Activated T-helper 2 cell treated with anti-CD3 and anti-CD28 coated beads, Interferon-gamma antibody, Interleukin-2, Interleukin-4, amounts not matched to agents 10 μg/mL and 5 μg/mL and 100 μg/mL, durations not matched to agents 14 hours and 24 hours and 36 hours (primary cell): ENCODE measurements at regions not wholly inside any gene's neighbourhood (a gene's known extent, or its start where the extent isn't known, plus 50 kb on each side); places are given as distances from the start of the nearest gene placed in this dataset.
"Not testable (repeated sequence)": the region's sequence is repeated elsewhere in the genome, so short reads cannot be mapped to it uniquely, and the experiment has no call there.

Experiments
- DNase-seq: peaks from one replicate; pipeline ENCODE4 v3.0.0; 2021; ENCODE audit warnings: low spot score
- H3K27ac Mint-ChIP-seq: one replicate; pipeline ENCODE4 v1.8.0; 2021; ENCODE audit warnings: mixed read lengths
- H3K27me3 Mint-ChIP-seq: one replicate; pipeline ENCODE4 v1.8.0; 2021; ENCODE audit warnings: low read depth, mixed read lengths
- H3K36me3 Mint-ChIP-seq: one replicate; pipeline ENCODE4 v1.8.0; 2021; ENCODE audit warnings: low read depth, mixed read lengths
- H3K4me1 Mint-ChIP-seq: one replicate; pipeline ENCODE4 v1.8.0; 2021; ENCODE audit warnings: low read depth, mixed read lengths
- H3K4me3 Mint-ChIP-seq: one replicate; pipeline ENCODE4 v1.8.0; 2021; ENCODE audit warnings: low read depth, mild to moderate bottlenecking, moderate library complexity, mixed read lengths
- H3K9me3 Mint-ChIP-seq: one replicate; pipeline ENCODE4 v1.8.0; 2021; ENCODE audit warnings: mixed read lengths
- intact Hi-C: fragments of 100-400 bp; cut with micrococcal nuclease; formaldehyde crosslinking; loops from one replicate; pipeline ENCODE4 v1.15.1; 2023

- H3K27me3 Mint-ChIP-seq = peaks cover 10% of the 10 kb centered on the region
- intact Hi-C loops = no loop called here
These were observed 200.8 kb upstream of the C2CD4B start for GRCh38 chr15:62365795-62366442.

GRCh38 chr15:62369454-62369853, 204.4 kb upstream of the C2CD4B start:
- Mint-ChIP-seq H3K4me1 (no peaks in the 10 kb centered on the region), H3K9me3 (no peaks in the 10 kb centered on the region), H3K36me3 (no peaks in the 10 kb centered on the region), H3K27me3 (peaks cover 7% of the 10 kb centered on the region), H3K4me3 (no peak overlapping the region), H3K27ac (no peak overlapping the region)
- intact Hi-C loops = no loop called here
- DNase-seq = no peak

More at GRCh38 chr15:62365795-62366442, 200.8 kb upstream of the C2CD4B start:
- DNase-seq = no peak
- Mint-ChIP-seq H3K36me3 (no peaks in the 10 kb centered on the region), H3K9me3 (no peaks in the 10 kb centered on the region), H3K4me3 (no peak overlapping the region), H3K27ac (no peak overlapping the region), H3K4me1 (no peaks in the 10 kb centered on the region)

- H3K4me1 Mint-ChIP-seq, H3K4me3 Mint-ChIP-seq, intact Hi-C loops, H3K27ac Mint-ChIP-seq, H3K9me3 Mint-ChIP-seq, DNase-seq, H3K36me3 Mint-ChIP-seq, H3K27me3 Mint-ChIP-seq: not testable (repeated sequence)
These were observed 206.6 kb upstream of the C2CD4B start for GRCh38 chr15:62371683-62372082.

- Mint-ChIP-seq H3K36me3 (no peaks in the 10 kb centered on the region), H3K27ac (no peak overlapping the region), H3K27me3 (peaks cover 2% of the 10 kb centered on the region), H3K4me3 (no peak overlapping the region), H3K4me1 (no peaks in the 10 kb centered on the region), H3K9me3 (no peaks in the 10 kb centered on the region)
- intact Hi-C loops = no loop called here
- DNase-seq = no peak
These were observed 212.8 kb upstream of the C2CD4B start for GRCh38 chr15:62377736-62378480.

GRCh38 chr15:62378772-62379498, 213.8 kb upstream of the C2CD4B start:
- Mint-ChIP-seq H3K36me3 (no peaks in the 10 kb centered on the region), H3K9me3 (no peaks in the 10 kb centered on the region), H3K27ac (no peak overlapping the region)

GRCh38 chr15:62380011-62380410, 214.9 kb upstream of the C2CD4B start:
- intact Hi-C loops = no loop called here
- Mint-ChIP-seq H3K4me3 (no peak overlapping the region), H3K9me3 (no peaks in the 10 kb centered on the region)

More at GRCh38 chr15:62378772-62379498, 213.8 kb upstream of the C2CD4B start:
- no peak for DNase-seq
- Mint-ChIP-seq H3K4me3 (no peak overlapping the region), H3K27me3 (peaks cover 7% of the 10 kb centered on the region), H3K4me1 (no peaks in the 10 kb centered on the region)
- intact Hi-C loops = no loop called here

GRCh38 chr15:62382046-62382445, 217.0 kb upstream of the C2CD4B start:
- Mint-ChIP-seq H3K27ac (no peak overlapping the region), H3K36me3 (no peaks in the 10 kb centered on the region), H3K9me3 (no peaks in the 10 kb centered on the region), H3K4me1 (no peaks in the 10 kb centered on the region), H3K27me3 (peaks cover 15% of the 10 kb centered on the region), H3K4me3 (no peak overlapping the region)
- DNase-seq = no peak
- intact Hi-C loops = no loop called here

More at GRCh38 chr15:62380011-62380410, 214.9 kb upstream of the C2CD4B start:
- Mint-ChIP-seq H3K27me3 (peaks cover 13% of the 10 kb centered on the region), H3K27ac (no peak overlapping the region), H3K36me3 (no peaks in the 10 kb centered on the region), H3K4me1 (no peaks in the 10 kb centered on the region)
- no peak for DNase-seq

- peaks cover 14% of the 10 kb centered on the region for H3K4me1 Mint-ChIP-seq
These were observed 225.1 kb upstream of the C2CD4B start, which contains the start of gene TLN2 for GRCh38 chr15:62389885-62390790. TLN2 (plus strand) TSS chr15:62390550.

GRCh38 chr15:62390791-62391640, 225.9 kb upstream of the C2CD4B start:
- H3K27me3 Mint-ChIP-seq = peaks cover 29% of the 10 kb centered on the region
- peak overlapping the region; percentile 93 for H3K4me3 Mint-ChIP-seq
- intact Hi-C loops = no loop called here
- no peaks in the 10 kb centered on the region for H3K36me3 Mint-ChIP-seq
- H3K27ac Mint-ChIP-seq = no peak overlapping the region
- peaks cover 14% of the 10 kb centered on the region for H3K4me1 Mint-ChIP-seq
- peak; percentile 15 for DNase-seq
- H3K9me3 Mint-ChIP-seq = no peaks in the 10 kb centered on the region

More at GRCh38 chr15:62389885-62390790, 225.1 kb upstream of the C2CD4B start, which contains the start of gene TLN2:
- Mint-ChIP-seq H3K4me3 (peak within 1 kb of the TSS; percentile 93), H3K27me3 (peaks cover 30% of the 10 kb centered on the region), H3K36me3 (no peaks in the 10 kb centered on the region), H3K9me3 (no peaks in the 10 kb centered on the region), H3K27ac (peak within 1 kb of the TSS; percentile 80)
- peak; percentile 62 for DNase-seq
- intact Hi-C loops = no loop called here

GRCh38 chr15:62391641-62392262, 226.7 kb upstream of the C2CD4B start:
- no peaks in the 10 kb centered on the region for H3K9me3 Mint-ChIP-seq
- intact Hi-C loops = no loop called here
- H3K4me1 Mint-ChIP-seq = peaks cover 14% of the 10 kb centered on the region
- H3K36me3 Mint-ChIP-seq = no peaks in the 10 kb centered on the region
- H3K27ac Mint-ChIP-seq = no peak overlapping the region
- H3K27me3 Mint-ChIP-seq = peaks cover 29% of the 10 kb centered on the region
- H3K4me3 Mint-ChIP-seq = peak overlapping the region; percentile 93
- peak; percentile 23 for DNase-seq

- Mint-ChIP-seq H3K27me3 (peaks cover 29% of the 10 kb centered on the region), H3K27ac (peak overlapping the region; percentile 11), H3K36me3 (no peaks in the 10 kb centered on the region), H3K4me1 (peaks cover 14% of the 10 kb centered on the region), H3K4me3 (peak overlapping the region; percentile 93), H3K9me3 (no peaks in the 10 kb centered on the region)
- peak; percentile 10 for DNase-seq
- intact Hi-C loops = no loop called here
These were observed 227.3 kb upstream of the C2CD4B start for GRCh38 chr15:62392376-62392775.
